ENCODE measurements at regions not wholly inside any gene's neighbourhood (a gene's known extent, or its start where the extent isn't known, plus 50 kb on each side); places are given as distances from the start of the nearest gene placed in this dataset.
"Not testable (repeated sequence)": the region's sequence is repeated elsewhere in the genome, so short reads cannot be mapped to it uniquely, and the experiment has no call there.

GRCh38 chr13:104954210-104954609, 1581.3 kb downstream of the EFNB2 start:
- DNase-seq (ENCODE audit: low read depth) = no peak

DNA sequence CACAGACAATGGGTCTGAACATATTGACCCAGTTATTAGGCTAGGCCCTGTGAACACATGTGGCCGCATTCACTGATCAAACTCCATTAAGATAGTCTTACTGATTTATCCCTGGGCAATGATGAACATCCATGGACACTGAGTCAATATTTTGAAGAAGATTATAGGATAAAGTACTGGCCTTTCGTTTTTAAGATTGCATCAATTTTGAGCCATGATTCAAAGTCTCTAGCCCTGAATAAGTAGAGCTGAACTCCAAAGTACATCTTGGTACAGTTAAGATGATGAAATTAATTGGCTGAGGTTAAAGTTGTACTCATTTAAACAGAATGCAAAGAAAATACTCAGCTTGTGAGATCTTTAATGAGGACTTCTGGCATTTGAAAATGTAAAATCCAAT, 1581.9 kb downstream of the EFNB2 start:
- DNase-seq (ENCODE audit: low read depth) = no peak

- DNase-seq (ENCODE audit: low read depth) = no peak
These were observed 1585.4 kb downstream of the EFNB2 start for GRCh38 chr13:104949840-104950740.

DNA sequence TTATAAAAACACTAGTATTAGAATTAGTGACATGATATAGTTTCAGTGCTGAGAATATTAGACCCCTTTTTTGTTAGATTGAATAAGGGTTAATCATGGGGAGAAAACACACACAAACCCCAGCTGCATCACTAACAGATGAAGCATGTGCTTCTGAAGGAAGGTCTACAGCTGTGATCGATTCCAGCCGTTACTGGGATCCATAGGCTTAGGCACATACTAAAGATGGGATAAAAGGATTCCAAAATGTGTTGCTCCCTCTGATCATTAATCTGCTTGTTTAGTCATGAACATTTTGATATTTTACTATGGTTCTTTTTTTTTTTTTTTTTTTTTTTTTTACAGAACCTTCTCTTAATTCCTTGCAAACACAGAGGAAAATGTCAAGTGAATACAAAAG, 1591.3 kb downstream of the EFNB2 start:
- no peak for DNase-seq (ENCODE audit: low read depth)

GRCh38 chr13:104943331-104943730, 1592.1 kb downstream of the EFNB2 start:
- DNase-seq (ENCODE audit: low read depth) = no peak

DNA sequence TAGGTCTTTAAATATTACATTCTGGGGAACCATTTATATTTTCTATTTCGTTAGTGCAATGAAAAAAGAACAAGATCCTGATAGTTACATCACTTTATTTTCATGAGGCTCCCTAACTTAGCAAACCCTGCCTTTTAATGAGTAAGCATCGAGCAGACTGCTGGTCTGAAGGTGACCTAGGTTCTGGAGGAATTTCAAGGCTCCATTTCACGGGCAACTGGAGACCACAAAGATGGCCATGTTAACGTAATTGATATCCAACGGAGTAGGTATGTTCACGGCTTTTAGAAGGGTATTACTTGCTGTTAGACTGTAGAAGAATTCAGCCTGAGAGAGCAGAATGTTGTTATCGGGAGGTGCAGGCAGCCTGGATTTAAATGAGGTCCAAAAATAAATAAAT, 1597.6 kb downstream of the EFNB2 start:
- no peak for DNase-seq (ENCODE audit: low read depth)

DNA sequence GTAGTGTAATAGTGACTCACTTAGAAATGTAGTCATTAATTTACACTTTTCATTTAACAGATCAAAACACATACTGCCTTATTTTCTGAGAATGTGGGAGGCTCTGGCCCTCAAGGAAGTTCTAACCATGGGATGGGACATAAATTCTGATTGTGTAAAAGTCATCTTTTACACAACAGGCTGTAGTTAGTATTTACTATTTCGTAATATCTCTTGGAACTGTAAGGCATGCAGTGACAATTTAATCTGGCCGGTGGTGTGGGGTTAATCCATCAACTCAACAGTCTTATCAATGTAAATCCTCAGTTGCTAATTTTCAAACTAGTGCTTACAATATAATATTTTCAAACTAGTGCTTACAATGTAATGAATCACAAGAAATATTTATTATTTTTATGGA, 1599.2 kb downstream of the EFNB2 start:
- DNase-seq (ENCODE audit: low read depth) = no peak

GRCh38 chr13:104920513-104920912, 1614.9 kb downstream of the EFNB2 start:
- DNase-seq (ENCODE audit: low read depth) = not testable (repeated sequence)

DNA sequence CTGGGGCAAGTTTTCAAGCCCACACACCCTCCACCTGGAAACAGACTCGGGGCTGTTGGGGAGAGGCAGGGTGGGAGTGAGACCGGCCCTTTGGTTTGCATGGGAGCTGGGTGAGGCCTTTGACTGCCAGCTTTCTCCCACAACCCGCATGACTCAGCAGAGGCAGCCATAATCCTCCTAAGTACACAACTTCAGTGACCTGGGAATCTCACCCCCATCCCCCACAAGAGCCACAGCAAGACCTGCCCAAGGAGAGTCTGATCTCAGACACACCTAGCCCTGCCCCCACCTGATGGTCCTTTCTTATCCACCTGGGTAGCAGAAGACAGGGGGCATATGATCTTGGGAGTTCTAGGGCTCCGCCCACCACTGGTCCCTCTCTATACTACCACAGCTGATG, 1615.4 kb downstream of the EFNB2 start:
- DNase-seq (ENCODE audit: low read depth) = no peak

DNA sequence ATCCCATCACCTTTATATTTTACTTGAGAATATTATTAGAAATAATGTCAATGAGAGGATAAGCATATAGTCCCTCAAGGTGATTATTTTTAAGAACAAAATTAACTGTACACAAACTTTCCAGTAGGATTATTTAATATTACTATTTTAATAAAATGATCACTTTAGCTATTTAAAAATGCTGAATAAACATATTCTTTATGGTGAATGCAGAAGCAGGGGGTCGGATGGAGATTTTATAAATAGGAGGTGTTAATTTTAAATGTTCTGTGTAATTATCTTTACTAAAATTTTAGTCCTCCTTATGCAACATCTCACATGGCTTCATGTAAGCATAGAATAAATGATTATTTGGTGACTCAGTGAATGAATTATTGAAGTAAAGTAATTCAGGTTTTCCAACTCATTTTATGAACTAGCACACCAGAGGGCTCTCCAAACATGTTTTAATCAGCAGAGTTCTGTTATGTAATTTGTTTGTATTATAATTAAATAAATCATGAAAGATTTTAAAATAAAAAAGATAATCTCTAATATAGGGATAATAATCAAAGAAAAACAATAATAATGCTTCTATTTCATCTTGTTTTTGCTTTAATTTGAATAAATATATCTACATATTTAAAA, 1635.2 kb downstream of the EFNB2 start:
- DNase-seq (ENCODE audit: low read depth) = no peak

DNA sequence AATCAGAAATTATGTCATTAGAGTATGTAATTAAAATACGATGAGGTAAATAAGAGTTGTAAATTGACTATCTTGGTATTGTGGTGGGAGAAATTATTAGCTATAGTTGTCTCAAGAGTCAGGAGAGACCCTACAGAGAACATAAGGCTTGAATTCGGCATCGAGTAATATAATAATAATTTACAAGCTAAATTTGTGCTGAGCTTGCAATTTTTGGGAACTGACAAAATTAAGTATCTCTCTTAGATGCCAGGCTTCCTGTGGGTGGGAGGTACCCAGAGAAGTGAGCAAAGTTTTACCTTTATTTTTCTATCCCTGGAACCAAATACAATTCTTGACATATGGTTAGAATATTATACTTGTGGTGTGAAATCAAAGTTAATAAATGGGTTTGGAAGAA, 1637.0 kb downstream of the EFNB2 start:
- no peak for DNase-seq (ENCODE audit: low read depth)

GRCh38 chr13:104895521-104895920, 1639.9 kb downstream of the EFNB2 start:
- no peak for DNase-seq (ENCODE audit: low read depth)

DNA sequence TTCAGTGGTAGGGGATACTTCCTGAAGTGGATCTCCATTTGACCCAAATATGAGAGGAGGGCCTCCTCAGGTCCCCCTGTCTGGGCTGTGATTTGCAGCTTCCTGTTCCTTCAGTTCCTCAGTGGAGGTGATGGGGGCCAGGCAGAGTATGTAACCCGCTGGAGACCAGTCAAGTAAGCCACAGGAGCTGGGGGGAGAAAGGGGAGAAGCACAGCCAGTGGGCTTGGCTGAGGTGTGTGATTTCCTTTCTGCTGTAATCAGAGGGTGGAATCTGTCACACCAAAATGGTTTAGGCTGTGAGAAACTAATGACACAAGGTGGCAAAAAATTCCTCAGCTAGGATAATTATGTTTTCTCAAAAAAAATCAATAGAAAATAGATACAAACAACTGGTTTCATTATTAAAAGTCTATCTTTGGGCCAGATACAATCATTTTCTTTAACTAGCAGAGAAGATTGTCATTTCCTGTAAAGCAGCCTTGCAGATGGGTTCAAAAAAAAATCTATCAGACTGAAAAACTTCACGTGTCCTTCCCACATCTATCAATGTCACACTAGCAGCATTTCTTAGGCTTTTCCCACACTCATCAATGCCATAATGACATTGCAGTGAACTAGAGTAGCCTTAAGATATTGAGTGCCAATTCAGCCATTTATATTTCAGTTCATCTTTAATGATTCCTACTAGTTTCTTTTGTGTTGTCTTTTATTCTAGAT, 1660.3 kb downstream of the EFNB2 start:
- DNase-seq (ENCODE audit: low read depth) = no peak

DNA sequence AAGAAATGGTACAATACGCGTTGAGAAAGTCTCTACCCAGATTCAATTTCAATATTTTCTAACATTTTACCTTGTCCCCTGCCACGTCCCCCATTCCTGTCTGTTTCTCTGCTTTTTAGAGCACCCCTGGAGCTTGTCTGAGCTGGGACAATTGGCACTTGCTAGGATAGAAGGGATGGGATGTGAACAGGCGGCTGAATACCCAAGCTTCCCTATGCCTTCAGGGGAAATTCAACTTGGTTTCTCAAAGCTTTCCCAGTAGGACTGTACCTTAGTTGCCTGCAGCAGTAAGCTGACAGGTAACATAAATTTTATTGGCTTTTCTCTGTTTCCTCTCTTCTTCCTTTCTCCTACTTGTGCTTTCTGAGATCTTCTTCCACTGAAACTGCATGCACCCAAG, 1663.3 kb downstream of the EFNB2 start:
- no peak for DNase-seq (ENCODE audit: low read depth)

DNA sequence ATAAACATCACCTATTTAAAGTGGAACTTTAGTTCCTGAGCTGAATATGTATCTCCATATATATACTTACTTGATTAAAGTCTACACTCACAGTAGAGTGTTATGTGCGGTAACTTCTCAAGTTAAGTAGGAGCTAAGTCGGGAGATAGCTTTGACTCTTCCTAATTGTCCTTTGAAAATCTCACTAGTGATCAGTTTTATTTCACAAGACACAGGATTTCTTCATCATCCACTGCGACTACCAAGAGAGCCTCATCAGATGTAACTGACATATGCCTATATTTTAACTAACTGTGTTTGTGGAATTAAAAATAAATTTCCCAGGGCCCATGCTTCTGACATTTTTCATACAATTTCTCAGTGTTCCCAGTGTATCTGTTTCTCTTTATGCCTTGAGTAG, 1664.0 kb downstream of the EFNB2 start:
- DNase-seq (ENCODE audit: low read depth) = no peak

DNA sequence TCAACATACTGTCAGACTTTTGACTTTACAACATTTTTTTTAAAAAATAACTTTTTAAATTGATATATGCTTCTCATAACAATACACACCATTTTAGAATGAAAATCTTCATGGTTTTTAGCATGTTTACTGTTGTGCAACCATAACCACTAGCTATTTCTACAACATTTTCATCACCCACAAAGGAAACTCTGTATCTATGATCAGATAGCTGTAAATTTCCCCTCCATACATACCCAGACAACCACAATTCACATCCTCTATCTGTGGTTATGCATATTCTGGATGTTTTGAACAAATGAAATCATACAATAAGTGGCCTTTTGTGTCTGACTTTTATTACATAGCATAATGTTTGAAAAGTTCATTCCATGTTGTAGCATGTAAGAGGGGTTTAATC, 1666.0 kb downstream of the EFNB2 start:
- no peak for DNase-seq (ENCODE audit: low read depth)

GRCh38 chr13:104868806-104869205, 1666.7 kb downstream of the EFNB2 start:
- DNase-seq (ENCODE audit: low read depth) = no peak

DNA sequence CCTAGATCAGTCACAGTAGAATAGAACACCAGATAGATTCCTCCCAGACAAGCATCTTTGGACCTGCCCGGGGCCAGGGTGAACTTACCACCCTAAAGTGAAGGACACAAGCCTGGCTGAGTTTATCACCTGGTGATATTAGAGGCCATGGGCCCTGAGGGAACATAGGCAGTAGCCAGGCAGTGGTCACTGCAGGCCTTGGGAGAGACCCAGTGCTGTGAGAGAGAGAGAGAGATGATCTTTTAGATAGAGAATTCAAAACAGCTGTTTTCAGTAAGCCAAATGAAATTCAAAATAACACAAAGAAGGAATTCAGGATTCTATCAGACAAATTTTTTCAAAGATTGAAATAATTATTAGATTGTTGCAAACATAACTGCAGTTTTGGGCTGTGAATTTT, 1679.9 kb downstream of the EFNB2 start:
- DNase-seq (ENCODE audit: low read depth) = no peak

DNA sequence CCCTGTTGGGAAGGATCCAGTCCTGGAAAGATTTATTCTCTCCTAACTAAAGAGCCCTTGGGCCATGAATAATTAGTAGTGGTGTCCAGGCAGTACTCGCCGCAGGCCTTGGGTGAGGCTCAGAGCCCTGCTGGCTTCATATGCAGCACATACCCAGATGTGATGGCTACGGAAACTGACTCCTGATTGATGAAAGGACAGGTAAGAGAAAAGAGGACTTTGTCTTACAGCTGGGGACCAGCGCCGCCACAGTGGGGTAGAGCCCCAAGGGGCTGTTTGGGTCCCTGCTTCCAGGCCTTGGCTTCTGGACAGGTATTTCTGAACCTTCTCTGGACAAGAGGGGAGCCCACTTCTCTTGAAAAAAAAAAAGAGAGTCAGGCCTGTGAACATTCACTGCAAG, 1680.8 kb downstream of the EFNB2 start:
- no peak for DNase-seq (ENCODE audit: low read depth)

DNA sequence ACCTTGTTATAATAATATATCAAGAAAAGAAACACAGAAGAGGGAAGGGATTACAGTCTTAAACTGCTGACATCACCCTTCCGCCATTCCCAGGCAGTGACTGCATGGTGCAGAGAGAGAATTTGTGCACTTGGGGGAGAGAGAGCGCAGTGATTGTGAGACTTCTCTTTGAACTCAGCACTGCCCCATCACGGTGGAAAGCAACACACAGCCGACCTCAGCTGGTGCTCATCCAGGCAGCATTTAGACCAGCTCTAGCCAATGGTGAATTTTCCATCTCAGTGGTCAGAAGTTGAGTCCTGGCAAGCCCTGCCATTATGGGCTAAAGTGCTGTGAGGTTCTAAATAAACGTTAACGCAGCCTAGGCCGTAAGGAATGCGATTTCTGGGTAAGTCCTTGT, 1681.5 kb downstream of the EFNB2 start:
- no peak for DNase-seq (ENCODE audit: low read depth)

GRCh38 chr13:104847922-104848321, 1687.5 kb downstream of the EFNB2 start:
- no peak for DNase-seq (ENCODE audit: low read depth)

- no peak for DNase-seq (ENCODE audit: low read depth)
These were observed 1692.1 kb downstream of the EFNB2 start for GRCh38 chr13:104843401-104843800.

DNA sequence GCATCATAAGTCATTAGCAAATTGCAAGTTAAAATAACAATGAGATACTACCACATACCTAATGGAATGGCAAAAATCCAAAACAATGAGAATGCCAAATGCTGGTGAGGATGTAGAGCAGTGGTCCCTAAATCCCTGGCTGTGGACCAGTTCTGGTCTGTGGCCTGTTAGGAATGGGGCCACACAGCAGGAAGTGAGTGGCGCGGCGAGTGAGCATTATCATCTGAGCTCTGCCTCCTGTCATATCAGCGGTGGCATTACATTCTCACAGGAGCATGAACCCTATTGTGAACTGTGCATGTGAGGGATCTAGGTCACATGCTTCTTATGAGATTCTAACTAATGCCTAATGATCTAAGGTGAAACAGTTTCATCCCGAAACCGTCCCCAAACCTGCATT, 1694.4 kb downstream of the EFNB2 start:
- DNase-seq (ENCODE audit: low read depth) = no peak

Measured in activated T-cell treated with anti-CD3 and anti-CD28 coated beads for 1 hour (primary cell).